ENCODE measurements at regions not wholly inside any gene's neighbourhood (a gene's known extent, or its start where the extent isn't known, plus 50 kb on each side); places are given as distances from the start of the nearest gene placed in this dataset.

- intact Hi-C loops (cut with micrococcal nuclease), result no loop called here
Measured at GRCh38 chr12:67531501-67531900, 117.0 kb upstream of the DYRK2 start.

GRCh38 chr12:67533159-67533558 is 115.4 kb upstream of the DYRK2 start:
- intact Hi-C loops (cut with micrococcal nuclease), result no loop called here

GRCh38 chr12:67534046-67534445 is 114.5 kb upstream of the DYRK2 start:
- intact Hi-C loops (cut with micrococcal nuclease), result no loop called here

- intact Hi-C loops (cut with micrococcal nuclease), result no loop called here
Measured at GRCh38 chr12:67534681-67535080, 113.9 kb upstream of the DYRK2 start.

- intact Hi-C loops (cut with micrococcal nuclease), result no loop called here
Measured at GRCh38 chr12:67535176-67535575, 113.4 kb upstream of the DYRK2 start.

GRCh38 chr12:67535971-67536370 is 112.6 kb upstream of the DYRK2 start:
- intact Hi-C loops (cut with micrococcal nuclease), result no loop called here

GRCh38 chr12:67539329-67539728 is 109.2 kb upstream of the DYRK2 start:
- intact Hi-C loops (cut with micrococcal nuclease), result no loop called here

GRCh38 chr12:67539946-67540345 is 108.6 kb upstream of the DYRK2 start:
- intact Hi-C loops (cut with micrococcal nuclease), result no loop called here

- intact Hi-C loops (cut with micrococcal nuclease), result no loop called here
Measured at GRCh38 chr12:67540920-67541624, 107.5 kb upstream of the DYRK2 start.

GRCh38 chr12:67541625-67541991 is 106.9 kb upstream of the DYRK2 start:
- intact Hi-C loops (cut with micrococcal nuclease), result no loop called here

GRCh38 chr12:67543021-67543770 is 105.3 kb upstream of the DYRK2 start:
- intact Hi-C loops (cut with micrococcal nuclease), result loop anchor here (1.0 kb wide), 1 partner anchor 47 kb away; no protein-coding TSS in a partner anchor

- intact Hi-C loops (cut with micrococcal nuclease), result no loop called here
Measured at GRCh38 chr12:67545298-67545697, 103.2 kb upstream of the DYRK2 start.

GRCh38 chr12:67546746-67547145 is 101.8 kb upstream of the DYRK2 start:
- intact Hi-C loops (cut with micrococcal nuclease), result no loop called here

- intact Hi-C loops (cut with micrococcal nuclease), result loop anchor here (2.0 kb wide), 1 partner anchor 24 kb away; no protein-coding TSS in a partner anchor
Measured at GRCh38 chr12:67555075-67555717, 93.3 kb upstream of the DYRK2 start.

GRCh38 chr12:67558775-67559174 is 89.8 kb upstream of the DYRK2 start:
- intact Hi-C loops (cut with micrococcal nuclease), result no loop called here

GRCh38 chr12:67559751-67560150 is 88.8 kb upstream of the DYRK2 start:
- intact Hi-C loops (cut with micrococcal nuclease), result no loop called here

- intact Hi-C loops (cut with micrococcal nuclease), result no loop called here
Measured at GRCh38 chr12:67562513-67563287, 85.8 kb upstream of the DYRK2 start.

- intact Hi-C loops (cut with micrococcal nuclease), result no loop called here
Measured at GRCh38 chr12:67568055-67568454, 80.5 kb upstream of the DYRK2 start.

- intact Hi-C loops (cut with micrococcal nuclease), result no loop called here
Measured at GRCh38 chr12:67572492-67572891, 76.1 kb upstream of the DYRK2 start.

GRCh38 chr12:67573566-67573965 is 75.0 kb upstream of the DYRK2 start:
- intact Hi-C loops (cut with micrococcal nuclease), result no loop called here

GRCh38 chr12:67578976-67579661 is 69.4 kb upstream of the DYRK2 start:
- intact Hi-C loops (cut with micrococcal nuclease), result loop anchor here (1.0 to 2.0 kb wide), 8 partner anchors 13 to 310 kb away; partner anchors contain the start of gene CAND1

All from T-helper 1 cell treated with Interleukin-12 subunit alpha and Interleukin-12 subunit beta and Interleukin-4 antibody, amounts not matched to agents 30 ng/mL and 1 ng/mL, for 36 hours (primary cell).